ENCODE measurements at regions not wholly inside any gene's neighbourhood (a gene's known extent, or its start where the extent isn't known, plus 50 kb on each side); places are given as distances from the start of the nearest gene placed in this dataset.

GRCh38 chr2:34892766-34893165 is 1293.7 kb upstream of the FAM98A start:
- no peak for TF ChIP-seq CTCF (IDR thresholded peaks at IDR 0.05; ENCODE audit: control extremely low read depth in 1 of 3, insufficient read depth in 1 of 3, low read depth in 1 of 3, low read length in 3 of 3)
- TF ChIP-seq KDM1A (IDR thresholded peaks at IDR 0.05; ENCODE audit: borderline replicate concordance, low read length), result no peak
- no peak for TF ChIP-seq YY1 (IDR thresholded peaks at IDR 0.05; ENCODE audit: low read depth, low read length)

All from H1 (cell line).